Stimulated activated effector memory CD8-positive, alpha-beta T cell treated with anti-CD3 and anti-CD28 coated beads, Interleukin-12 subunit alpha, Interleukin-12 subunit beta, amount 100 ng/mL, for 72 hours (primary cell): ENCODE measurements at regions not wholly inside any gene's neighbourhood (a gene's known extent, or its start where the extent isn't known, plus 50 kb on each side); places are given as distances from the start of the nearest gene placed in this dataset.

Source experiments
- ATAC-seq: fragments of 150-1000 bp; cut with Tn5 transposase; 2 replicates; pipeline ENCODE4 v1.10.0; 2021
- DNase-seq, 2 donors: peaks; one replicate each; pipeline ENCODE4 v3.0.0; 2021 to 2022; ENCODE audit warnings: low spot score in 2 of 2
- H3K27ac Mint-ChIP-seq: one replicate; pipeline ENCODE4 v1.8.0; 2022; ENCODE audit warnings: mild to moderate bottlenecking, mixed read lengths
- H3K36me3 Mint-ChIP-seq: one replicate; pipeline ENCODE4 v1.8.0; 2022; ENCODE audit warnings: mild to moderate bottlenecking, mixed read lengths
- H3K4me1 Mint-ChIP-seq: one replicate; pipeline ENCODE4 v1.8.0; 2022; ENCODE audit warnings: mixed read lengths
- H3K4me3 Mint-ChIP-seq: one replicate; pipeline ENCODE4 v1.8.0; 2022; ENCODE audit warnings: mild to moderate bottlenecking, mixed read lengths
- H3K9me3 Mint-ChIP-seq: one replicate; pipeline ENCODE4 v1.8.0; 2022; ENCODE audit warnings: mixed read lengths

DNA sequence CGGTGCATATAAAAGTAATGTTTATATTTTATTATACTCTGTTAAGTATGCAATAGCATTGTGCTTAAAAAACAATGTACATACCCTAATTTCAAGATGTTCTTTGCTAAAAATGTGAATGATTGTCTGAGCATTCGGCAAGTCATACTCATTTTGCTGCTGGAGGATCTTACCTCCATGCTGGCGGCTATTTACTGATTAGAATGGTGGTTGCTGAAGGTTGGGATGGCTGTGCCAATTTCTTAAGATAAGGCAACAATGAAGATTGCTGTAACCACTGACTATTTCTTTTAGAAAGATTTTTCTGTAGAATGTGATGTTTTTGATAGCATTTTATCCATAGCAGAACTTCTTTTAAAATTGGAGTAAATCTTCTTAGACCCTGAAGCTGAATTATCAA, 932.7 kb downstream of the ZPLD1 start:
- no peak for ATAC-seq

DNA sequence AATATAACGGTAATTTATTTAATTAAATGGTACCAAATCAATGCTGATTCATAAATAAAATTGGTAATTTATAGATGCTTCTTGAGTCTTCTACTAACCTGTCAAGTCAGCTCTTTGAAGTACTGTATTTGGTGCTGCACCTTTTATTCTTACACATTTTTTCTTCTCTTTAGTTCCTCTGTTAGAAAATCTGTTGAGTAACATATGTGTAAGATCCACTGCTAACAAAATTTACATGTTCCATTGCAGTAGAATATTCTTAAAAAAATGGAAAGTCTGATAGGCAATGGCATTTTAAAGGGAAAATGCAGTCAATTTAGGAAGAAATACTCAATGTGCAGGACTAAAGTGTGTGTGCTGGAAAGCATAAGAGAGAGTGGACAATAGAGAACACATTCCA, 936.6 kb downstream of the ZPLD1 start:
- H3K36me3 Mint-ChIP-seq = no peaks in the 10 kb centered on the region
- peaks cover 2% of the 10 kb centered on the region for H3K9me3 Mint-ChIP-seq
- DNase-seq = no peak
- no peak overlapping the region for H3K4me3 Mint-ChIP-seq
- ATAC-seq = no peak
- H3K27ac Mint-ChIP-seq = no peak overlapping the region
- no peaks in the 10 kb centered on the region for H3K4me1 Mint-ChIP-seq

More for the DNA sequence above, 932.7 kb downstream of the ZPLD1 start:
- Mint-ChIP-seq H3K4me3 (no peak overlapping the region), H3K36me3 (no peaks in the 10 kb centered on the region), H3K27ac (no peak overlapping the region), H3K9me3 (no peaks in the 10 kb centered on the region), H3K4me1 (no peaks in the 10 kb centered on the region)
- DNase-seq = no peak

DNA sequence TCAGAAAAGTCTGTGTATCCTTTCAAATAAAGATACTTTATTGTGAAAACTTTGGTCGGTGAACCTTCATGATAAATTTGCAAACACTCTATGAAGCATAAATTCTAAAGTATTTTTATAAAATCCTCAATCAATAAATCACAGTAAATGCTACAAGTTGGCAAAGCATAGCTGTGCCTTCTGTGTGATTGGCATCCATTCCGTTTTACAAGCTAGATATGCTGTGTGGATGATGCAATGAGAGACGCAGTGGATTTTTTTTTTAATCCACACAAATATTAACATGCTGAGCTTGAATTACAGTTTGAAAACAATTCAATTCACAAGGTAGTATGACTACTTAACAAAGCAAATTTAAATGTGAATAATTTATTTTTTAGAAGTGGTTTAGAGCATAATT, 937.2 kb downstream of the ZPLD1 start:
- H3K4me1 Mint-ChIP-seq = no peaks in the 10 kb centered on the region

DNA sequence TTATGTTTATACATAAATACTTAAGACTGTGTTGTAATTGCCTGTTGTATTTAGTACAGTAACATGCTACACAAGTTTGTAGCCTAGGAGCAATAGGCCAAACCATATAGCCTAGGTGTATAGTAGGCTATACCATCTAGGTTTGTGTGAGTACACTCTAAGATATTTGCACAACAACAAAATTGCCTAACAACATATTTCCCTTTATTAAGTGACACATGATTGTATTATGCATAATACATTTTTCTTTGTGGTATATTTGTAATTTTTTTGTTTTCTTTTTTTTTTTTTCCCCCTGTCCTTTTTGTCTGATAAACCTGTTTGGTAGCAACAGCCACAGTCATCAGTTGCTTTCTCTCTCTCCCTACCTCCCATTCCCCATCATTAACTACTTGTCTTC, 945.6 kb downstream of the ZPLD1 start:
- no peak overlapping the region for H3K27ac Mint-ChIP-seq
- DNase-seq = no peak
- ATAC-seq = no peak
- no peaks in the 10 kb centered on the region for H3K9me3 Mint-ChIP-seq
- H3K4me3 Mint-ChIP-seq = no peak overlapping the region
- no peaks in the 10 kb centered on the region for H3K36me3 Mint-ChIP-seq
- no peaks in the 10 kb centered on the region for H3K4me1 Mint-ChIP-seq

More for the DNA sequence above, 937.2 kb downstream of the ZPLD1 start:
- H3K27ac Mint-ChIP-seq = no peak overlapping the region
- peaks cover 2% of the 10 kb centered on the region for H3K9me3 Mint-ChIP-seq
- DNase-seq (no peak), ATAC-seq (no peak)
- H3K4me3 Mint-ChIP-seq = no peak overlapping the region
- no peaks in the 10 kb centered on the region for H3K36me3 Mint-ChIP-seq

DNA sequence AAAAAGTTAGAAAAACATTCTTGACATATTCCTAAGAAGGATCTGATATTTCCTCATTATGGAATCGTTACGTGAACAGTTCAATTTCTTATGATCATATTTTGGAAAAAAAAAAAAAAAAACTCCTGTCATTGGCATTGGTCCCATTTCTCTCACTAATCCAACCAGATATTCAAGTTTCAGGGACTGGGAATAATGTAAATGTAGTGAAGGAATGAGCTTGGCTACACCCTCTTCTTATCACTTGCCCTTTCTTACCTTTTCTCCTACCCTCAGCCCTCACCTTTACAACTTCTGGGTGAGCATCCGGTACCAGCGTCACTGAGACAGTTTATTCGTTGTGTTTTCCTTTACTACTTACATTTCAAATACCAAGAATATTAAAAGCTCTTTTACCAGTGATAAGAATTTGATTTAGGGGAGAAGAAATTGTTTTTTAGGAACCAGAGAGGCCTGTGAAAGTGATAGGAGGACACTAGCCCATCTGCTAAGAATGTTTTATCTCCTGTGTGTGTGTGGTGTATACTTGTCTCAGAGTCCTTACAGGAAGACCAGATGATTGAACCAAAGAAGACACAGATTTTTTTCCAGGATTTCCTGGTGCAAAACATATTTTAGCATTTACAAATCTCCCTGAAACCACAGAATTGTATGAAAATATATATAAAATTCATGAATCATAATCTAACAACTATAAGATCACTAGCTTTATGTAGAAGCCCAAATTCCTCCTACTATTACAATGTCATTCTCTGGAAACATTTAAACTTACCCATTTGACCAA, 946.7 kb downstream of the ZPLD1 start:
- Mint-ChIP-seq H3K4me3 (no peak overlapping the region), H3K36me3 (no peaks in the 10 kb centered on the region), H3K9me3 (no peaks in the 10 kb centered on the region), H3K4me1 (no peaks in the 10 kb centered on the region), H3K27ac (no peak overlapping the region)
- no peak for ATAC-seq
- DNase-seq = no peak

DNA sequence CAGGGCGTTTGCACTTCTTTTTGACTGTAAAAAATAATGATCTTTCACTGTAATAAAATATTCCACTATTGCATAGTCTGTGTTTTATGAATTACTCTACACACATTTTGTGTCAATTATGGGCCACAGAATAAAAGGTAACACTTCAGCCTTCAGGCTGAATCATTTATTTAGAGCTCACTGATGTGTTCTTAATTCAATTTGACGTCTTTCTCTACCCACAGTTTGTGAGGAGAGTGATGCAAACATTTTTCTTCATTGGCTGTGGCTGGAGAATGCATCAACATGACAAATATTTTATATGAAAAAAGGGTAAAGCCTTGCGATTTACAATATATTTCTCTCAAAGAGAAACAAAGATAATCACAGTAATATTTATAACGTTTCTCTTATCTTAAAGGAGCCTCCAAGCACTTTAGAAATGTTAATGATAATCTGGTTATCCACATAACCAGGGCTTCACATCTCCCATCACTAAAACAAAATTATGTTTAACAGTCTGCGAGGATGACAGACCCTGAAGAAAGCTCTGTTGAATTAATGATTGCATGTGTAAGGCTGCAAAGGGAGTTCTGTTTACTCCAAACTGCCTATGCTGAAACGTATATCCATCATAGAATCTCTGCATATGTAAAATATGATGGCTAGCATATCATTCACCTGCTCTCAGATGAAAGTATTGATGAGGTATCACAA, 951.3 kb downstream of the ZPLD1 start:
- Mint-ChIP-seq H3K4me1 (no peaks in the 10 kb centered on the region), H3K27ac (no peak overlapping the region), H3K9me3 (peaks cover 2% of the 10 kb centered on the region), H3K36me3 (no peaks in the 10 kb centered on the region), H3K4me3 (no peak overlapping the region)
- DNase-seq (no peak), ATAC-seq (no peak)

DNA sequence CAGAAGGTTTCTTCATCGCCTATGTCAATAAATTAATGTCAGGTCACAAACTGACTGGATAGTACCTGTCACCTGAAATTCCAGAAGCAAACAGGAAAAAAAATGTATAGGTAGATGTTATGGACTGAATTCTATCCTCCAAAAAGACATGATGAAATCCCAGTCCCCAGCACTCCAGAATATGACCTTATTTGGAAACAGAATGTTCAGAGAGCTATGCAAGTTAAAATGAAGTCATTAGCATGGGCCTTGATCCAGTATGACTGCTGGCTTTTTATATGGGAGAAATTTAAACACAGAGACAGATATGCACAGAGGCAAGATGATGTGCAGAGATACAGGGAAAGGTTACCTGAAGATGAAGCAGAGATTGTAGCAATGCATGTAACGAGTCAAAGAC, 953.4 kb downstream of the ZPLD1 start:
- no peak overlapping the region for H3K4me3 Mint-ChIP-seq
- no peaks in the 10 kb centered on the region for H3K4me1 Mint-ChIP-seq
- peaks cover 2% of the 10 kb centered on the region for H3K9me3 Mint-ChIP-seq
- H3K27ac Mint-ChIP-seq = no peak overlapping the region
- DNase-seq = no peak
- no peak for ATAC-seq
- H3K36me3 Mint-ChIP-seq = no peaks in the 10 kb centered on the region

DNA sequence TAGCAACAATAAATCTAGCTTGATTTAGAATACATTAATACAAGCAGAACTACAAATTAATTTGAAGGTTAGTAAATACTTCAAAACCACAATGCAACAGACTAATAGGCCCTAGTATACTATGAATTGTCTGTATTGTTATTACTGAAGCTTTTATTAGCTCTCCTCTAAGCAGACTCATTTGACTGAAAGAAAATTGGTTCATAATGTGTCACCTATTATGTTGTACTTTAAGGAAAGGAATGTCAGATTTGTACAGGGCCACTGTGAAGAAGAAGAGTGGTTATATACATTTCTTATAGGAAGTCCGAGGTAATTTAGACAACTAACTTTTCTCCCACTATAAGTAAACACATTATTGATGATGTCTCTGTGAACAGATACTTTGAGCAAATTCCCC, 954.5 kb downstream of the ZPLD1 start:
- H3K9me3 Mint-ChIP-seq = peaks cover 2% of the 10 kb centered on the region
- H3K27ac Mint-ChIP-seq = no peak overlapping the region
- no peaks in the 10 kb centered on the region for H3K4me1 Mint-ChIP-seq
- H3K4me3 Mint-ChIP-seq = no peak overlapping the region
- ATAC-seq = no peak
- DNase-seq = no peak
- no peaks in the 10 kb centered on the region for H3K36me3 Mint-ChIP-seq

DNA sequence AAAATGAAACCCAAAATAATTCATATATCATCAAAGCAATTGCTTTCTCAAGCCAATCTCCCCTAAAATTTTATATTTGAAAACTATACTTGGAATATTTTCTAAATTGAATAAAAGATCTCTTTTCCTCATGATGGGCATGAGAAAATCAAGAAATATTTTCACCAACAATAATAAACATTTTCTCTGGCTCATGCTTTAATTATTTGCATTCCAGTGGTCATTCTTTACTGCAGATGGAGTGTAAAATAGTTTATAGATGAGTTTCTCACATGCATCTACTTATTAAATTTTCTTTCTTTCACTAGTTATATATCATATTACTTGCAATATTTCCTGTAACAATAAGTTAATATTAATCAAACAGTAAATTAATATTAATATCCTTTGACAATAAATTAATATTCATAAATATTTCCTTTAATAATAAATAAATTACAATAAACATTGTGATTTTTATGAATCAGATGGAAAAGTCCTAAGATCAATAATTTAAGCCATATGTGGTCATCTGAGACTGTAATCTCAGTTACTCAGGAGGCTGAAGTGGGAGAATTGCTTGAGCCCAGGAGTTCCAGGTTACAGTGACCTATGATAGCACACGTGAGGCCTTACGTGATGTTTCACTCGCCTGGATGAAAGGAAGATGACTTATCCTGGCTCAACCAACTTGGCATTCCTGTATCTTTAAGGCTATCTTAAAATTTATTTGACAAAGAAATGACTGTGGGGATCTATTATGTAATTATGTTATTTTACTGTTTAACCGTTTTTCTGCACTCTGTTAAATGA, 958.8 kb downstream of the ZPLD1 start:
- H3K36me3 Mint-ChIP-seq = no peaks in the 10 kb centered on the region
- peaks cover 5% of the 10 kb centered on the region for H3K9me3 Mint-ChIP-seq
- H3K4me3 Mint-ChIP-seq = no peak overlapping the region
- H3K4me1 Mint-ChIP-seq = no peaks in the 10 kb centered on the region
- H3K27ac Mint-ChIP-seq = no peak overlapping the region
- no peak for ATAC-seq
- DNase-seq = no peak

DNA sequence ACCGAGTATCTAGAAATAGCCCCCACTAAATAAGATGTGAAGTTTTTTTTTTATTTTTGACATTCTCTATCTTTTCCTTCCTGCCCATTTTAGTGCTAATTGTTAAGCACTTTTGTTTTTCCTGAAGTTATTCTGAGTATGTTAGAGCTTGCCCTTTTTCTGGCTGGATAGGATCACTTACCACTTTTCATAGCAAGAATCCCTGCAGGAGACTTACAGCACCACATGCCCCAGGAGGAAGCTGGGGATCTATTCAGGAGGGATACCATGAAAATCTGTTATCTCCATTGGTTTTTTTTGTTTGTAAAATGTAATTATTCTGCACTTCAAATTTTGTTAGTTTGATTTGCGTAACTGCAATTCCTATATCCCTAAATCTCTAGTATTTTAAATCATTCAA, 968.4 kb downstream of the ZPLD1 start:
- Mint-ChIP-seq H3K27ac (no peak overlapping the region), H3K4me1 (no peaks in the 10 kb centered on the region), H3K9me3 (peaks cover 9% of the 10 kb centered on the region), H3K4me3 (no peak overlapping the region), H3K36me3 (no peaks in the 10 kb centered on the region)
- ATAC-seq = no peak
- no peak for DNase-seq

DNA sequence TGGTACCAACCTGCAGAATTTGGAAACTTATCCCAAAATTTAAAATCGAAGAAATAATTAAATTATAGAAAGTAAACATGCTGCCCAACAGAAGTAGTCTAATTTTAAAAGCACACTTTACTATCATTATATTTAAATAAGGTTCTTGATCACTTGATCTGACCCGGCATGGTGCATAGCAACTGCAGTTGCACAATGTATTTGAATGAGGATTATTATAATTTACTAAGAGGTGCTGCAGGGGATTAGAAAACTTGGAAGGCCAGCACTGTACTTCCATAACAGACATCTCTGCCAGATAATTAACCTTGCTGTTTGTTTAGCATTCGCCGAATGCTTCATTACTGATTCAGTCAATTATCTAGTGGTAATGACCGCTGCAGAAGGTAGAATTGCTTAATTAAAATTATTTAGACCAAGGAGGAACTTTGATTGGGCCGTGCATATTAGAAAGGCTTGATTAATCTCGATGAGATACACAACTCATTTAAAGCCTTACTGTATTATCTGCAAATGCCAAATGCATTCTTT, 971.6 kb downstream of the ZPLD1 start:
- Mint-ChIP-seq H3K27ac (no peak overlapping the region), H3K4me1 (no peaks in the 10 kb centered on the region), H3K36me3 (no peaks in the 10 kb centered on the region), H3K4me3 (no peak overlapping the region), H3K9me3 (peaks cover 2% of the 10 kb centered on the region)
- ATAC-seq (no peak), DNase-seq (no peak)

DNA sequence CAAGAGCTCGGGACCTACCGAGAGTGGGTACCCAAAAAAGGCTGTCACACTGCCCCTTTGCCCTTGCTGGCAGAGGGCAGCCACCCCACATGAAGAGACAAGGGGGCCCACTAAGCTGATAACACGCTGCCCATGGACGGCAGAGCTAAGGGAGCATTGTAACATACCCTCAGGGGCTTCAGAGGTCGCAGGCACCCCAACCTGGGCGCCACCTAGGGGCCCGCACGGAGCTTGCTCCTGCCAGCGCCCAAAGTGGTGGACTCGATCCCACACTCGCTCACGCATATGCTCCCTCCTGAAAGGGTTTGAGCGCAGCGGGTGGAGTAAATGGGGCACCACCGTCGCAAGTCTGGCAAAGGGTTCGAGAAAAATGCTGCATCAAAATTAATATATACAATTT, 975.4 kb downstream of the ZPLD1 start:
- Mint-ChIP-seq H3K27ac (no peak overlapping the region), H3K36me3 (no peaks in the 10 kb centered on the region), H3K4me1 (no peaks in the 10 kb centered on the region), H3K9me3 (peaks cover 7% of the 10 kb centered on the region), H3K4me3 (no peak overlapping the region)
- DNase-seq = no peak
- no peak for ATAC-seq

DNA sequence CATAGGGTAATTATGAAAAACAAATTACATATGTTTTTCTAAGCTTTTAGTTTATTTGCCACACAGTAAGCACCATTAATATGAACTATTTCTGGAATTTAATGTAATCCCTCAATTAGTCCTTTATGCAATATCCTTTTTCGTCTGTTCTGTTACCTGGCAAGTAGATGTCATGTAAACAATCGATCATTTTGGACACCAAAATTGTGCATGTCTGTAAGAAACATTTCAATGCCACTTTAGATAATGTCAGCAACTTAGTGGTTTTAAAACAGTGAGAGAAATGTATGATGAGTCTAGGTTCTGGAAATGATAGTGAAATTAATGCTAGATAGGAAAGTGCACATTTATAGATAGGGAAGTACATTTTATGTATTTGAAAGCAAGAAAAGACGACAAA, 986.6 kb downstream of the ZPLD1 start:
- DNase-seq (no peak), ATAC-seq (no peak)
- Mint-ChIP-seq H3K4me3 (no peak overlapping the region), H3K36me3 (no peaks in the 10 kb centered on the region), H3K4me1 (no peaks in the 10 kb centered on the region), H3K27ac (no peak overlapping the region), H3K9me3 (peaks cover 2% of the 10 kb centered on the region)

DNA sequence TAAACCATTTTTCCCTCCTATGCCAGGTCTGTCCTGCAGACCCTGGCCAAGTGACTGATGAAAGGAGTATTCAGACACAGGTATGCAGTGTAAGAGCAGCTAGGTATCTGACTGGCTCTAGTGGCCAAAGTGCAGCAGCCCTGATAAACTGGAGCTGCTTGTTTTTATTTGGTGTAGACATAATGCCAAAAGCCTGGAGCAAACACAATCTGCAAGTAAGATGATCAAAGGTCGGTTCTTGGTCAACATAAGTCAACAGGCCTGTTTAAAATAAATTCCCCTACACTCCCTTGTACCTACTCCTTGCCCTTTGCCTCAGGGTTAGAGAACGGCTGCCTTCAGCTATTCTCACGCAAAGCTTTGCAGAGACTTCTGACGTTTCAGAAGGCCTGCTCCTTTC, 1003.1 kb downstream of the ZPLD1 start:
- ATAC-seq (peak; percentile 31), DNase-seq (no peak)
- no peaks in the 10 kb centered on the region for H3K4me1 Mint-ChIP-seq
- no peak overlapping the region for H3K4me3 Mint-ChIP-seq
- H3K27ac Mint-ChIP-seq = no peak overlapping the region
- H3K36me3 Mint-ChIP-seq = no peaks in the 10 kb centered on the region
- peaks cover 5% of the 10 kb centered on the region for H3K9me3 Mint-ChIP-seq

DNA sequence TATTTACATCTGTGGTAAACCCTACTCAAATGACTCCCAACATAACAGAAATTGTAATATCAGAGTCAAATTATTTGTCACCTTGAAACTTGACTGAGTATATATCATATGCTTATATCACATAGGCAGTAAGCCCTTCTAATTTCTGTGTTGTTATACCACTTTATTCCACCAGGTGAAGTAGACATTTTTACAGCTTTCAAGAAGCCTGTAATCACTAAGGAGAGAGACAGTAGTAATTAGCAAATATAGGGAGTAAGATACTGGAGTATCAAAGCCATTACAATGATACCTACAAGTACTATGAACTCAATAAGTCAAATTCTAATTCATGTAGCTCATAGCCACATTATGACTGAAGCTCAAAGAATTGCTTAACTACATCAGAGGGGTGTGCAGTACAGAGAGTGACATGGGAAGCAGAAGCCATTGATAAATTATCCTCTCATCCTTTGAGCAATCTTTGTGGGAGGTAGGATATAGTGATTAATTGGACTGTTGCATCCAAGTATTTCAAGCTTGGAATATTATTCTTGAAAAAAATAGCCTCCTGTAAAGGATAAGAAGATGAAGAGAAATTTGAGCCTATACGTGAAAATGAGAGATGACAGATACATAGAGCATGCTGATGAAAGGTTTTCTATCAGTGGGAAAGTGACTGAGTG, 1005.9 kb downstream of the ZPLD1 start:
- no peaks in the 10 kb centered on the region for H3K4me1 Mint-ChIP-seq
- H3K4me3 Mint-ChIP-seq = no peak overlapping the region
- H3K9me3 Mint-ChIP-seq = peaks cover 9% of the 10 kb centered on the region
- DNase-seq (no peak), ATAC-seq (no peak)
- H3K36me3 Mint-ChIP-seq = no peaks in the 10 kb centered on the region
- H3K27ac Mint-ChIP-seq = no peak overlapping the region
